ENCODE measurements at regions not wholly inside any gene's neighbourhood (a gene's known extent, or its start where the extent isn't known, plus 50 kb on each side); places are given as distances from the start of the nearest gene placed in this dataset.

DNA sequence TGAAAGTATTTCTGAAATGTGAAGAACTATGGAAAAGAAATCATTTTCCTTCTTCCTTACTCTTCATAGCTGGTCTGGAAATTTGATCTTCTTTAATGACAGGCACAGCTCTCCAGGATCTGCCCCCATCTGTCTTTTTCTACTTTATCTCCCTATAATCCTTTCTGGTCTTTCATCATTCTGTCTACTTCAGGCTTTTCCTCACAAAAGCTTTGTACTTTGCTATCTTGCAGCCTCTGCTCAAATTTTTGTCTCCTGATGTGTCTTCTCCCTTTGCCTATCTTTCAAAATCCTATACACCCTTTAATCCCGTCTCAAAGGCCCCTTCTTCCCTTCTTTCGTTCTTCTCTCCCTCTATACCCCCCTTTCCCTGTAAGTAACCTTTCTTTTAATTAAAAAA is 114.9 kb upstream of the ATP10B start:
- H3K4me1 ChIP-seq (ENCODE audit: insufficient read depth, low read length), result no peaks in the 10 kb centered on the region
- no peak overlapping the region for H2AFZ ChIP-seq (ENCODE audit: low read length)
- H4K20me1 ChIP-seq (ENCODE audit: insufficient read depth, low read length), result no peaks in the 10 kb centered on the region
- no peak for TF ChIP-seq CTCF (IDR thresholded peaks at IDR 0.05; ENCODE audit: extremely low read depth, low read depth, low read length)
- H3K27me3 ChIP-seq (ENCODE audit: insufficient read depth, low read length), result no peaks in the 10 kb centered on the region
- no peaks in the 10 kb centered on the region for H3K36me3 ChIP-seq (ENCODE audit: insufficient read depth, low read length)
- H3K79me2 ChIP-seq (ENCODE audit: insufficient read depth, low read length), result no peaks in the 10 kb centered on the region
- H3K9me3 ChIP-seq (ENCODE audit: low read depth, low read length), result no peaks in the 10 kb centered on the region
- no peak overlapping the region for H3K4me2 ChIP-seq (ENCODE audit: insufficient read depth, low read length)
- H3K27ac ChIP-seq (ENCODE audit: low read depth, low read length), result no peak overlapping the region
- no peak overlapping the region for H3K4me3 ChIP-seq (ENCODE audit: insufficient read depth, low read length)
- no peak for DNase-seq (ENCODE audit: insufficient read length, low spot score, missing footprints)

DNA sequence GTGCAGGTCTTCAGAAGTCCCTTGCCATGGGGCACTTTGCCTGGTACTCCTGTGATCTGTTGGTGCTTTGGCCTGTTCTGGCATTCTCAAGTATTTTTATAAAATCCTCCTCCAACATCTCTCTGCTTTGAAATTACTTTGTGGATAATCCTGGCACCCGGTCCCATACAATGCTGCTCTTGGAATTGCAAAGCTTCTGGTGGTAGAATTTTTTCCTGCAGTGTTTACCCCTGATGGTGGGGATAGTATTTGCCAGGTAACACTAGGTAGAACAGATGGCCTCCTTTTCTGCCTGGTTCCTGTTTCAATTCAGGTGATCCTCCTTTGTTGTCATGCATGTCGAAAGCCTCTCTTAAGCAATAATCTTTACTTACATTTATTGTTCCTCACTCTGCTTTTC is 109.8 kb upstream of the ATP10B start:
- no peak for TF ChIP-seq CTCF (IDR thresholded peaks at IDR 0.05; ENCODE audit: extremely low read depth, low read depth, low read length)
- no peaks in the 10 kb centered on the region for H3K9me3 ChIP-seq (ENCODE audit: low read depth, low read length)

GRCh38 chr5:160961038-160961437 is 109.0 kb upstream of the ATP10B start:
- no peaks in the 10 kb centered on the region for H3K9me3 ChIP-seq (ENCODE audit: low read depth, low read length)
- no peak overlapping the region for H2AFZ ChIP-seq (ENCODE audit: low read length)
- no peak overlapping the region for H3K27ac ChIP-seq (ENCODE audit: low read depth, low read length)
- no peak for TF ChIP-seq CTCF (IDR thresholded peaks at IDR 0.05; ENCODE audit: extremely low read depth, low read depth, low read length)
- no peak overlapping the region for H3K4me3 ChIP-seq (ENCODE audit: insufficient read depth, low read length)
- no peaks in the 10 kb centered on the region for H3K79me2 ChIP-seq (ENCODE audit: insufficient read depth, low read length)
- no peaks in the 10 kb centered on the region for H3K4me1 ChIP-seq (ENCODE audit: insufficient read depth, low read length)
- DNase-seq (ENCODE audit: insufficient read length, low spot score, missing footprints), result no peak
- H4K20me1 ChIP-seq (ENCODE audit: insufficient read depth, low read length), result no peaks in the 10 kb centered on the region
- H3K4me2 ChIP-seq (ENCODE audit: insufficient read depth, low read length), result no peak overlapping the region
- H3K36me3 ChIP-seq (ENCODE audit: insufficient read depth, low read length), result no peaks in the 10 kb centered on the region
- no peaks in the 10 kb centered on the region for H3K27me3 ChIP-seq (ENCODE audit: insufficient read depth, low read length)

More for the DNA sequence above, 109.8 kb upstream of the ATP10B start:
- H4K20me1 ChIP-seq (ENCODE audit: insufficient read depth, low read length), result no peaks in the 10 kb centered on the region
- no peak overlapping the region for H3K4me2 ChIP-seq (ENCODE audit: insufficient read depth, low read length)
- H3K27ac ChIP-seq (ENCODE audit: low read depth, low read length), result no peak overlapping the region
- H3K27me3 ChIP-seq (ENCODE audit: insufficient read depth, low read length), result no peaks in the 10 kb centered on the region
- no peak overlapping the region for H2AFZ ChIP-seq (ENCODE audit: low read length)
- no peaks in the 10 kb centered on the region for H3K36me3 ChIP-seq (ENCODE audit: insufficient read depth, low read length)
- H3K4me3 ChIP-seq (ENCODE audit: insufficient read depth, low read length), result no peak overlapping the region
- DNase-seq (ENCODE audit: insufficient read length, low spot score, missing footprints), result no peak
- no peaks in the 10 kb centered on the region for H3K79me2 ChIP-seq (ENCODE audit: insufficient read depth, low read length)
- H3K4me1 ChIP-seq (ENCODE audit: insufficient read depth, low read length), result no peaks in the 10 kb centered on the region

DNA sequence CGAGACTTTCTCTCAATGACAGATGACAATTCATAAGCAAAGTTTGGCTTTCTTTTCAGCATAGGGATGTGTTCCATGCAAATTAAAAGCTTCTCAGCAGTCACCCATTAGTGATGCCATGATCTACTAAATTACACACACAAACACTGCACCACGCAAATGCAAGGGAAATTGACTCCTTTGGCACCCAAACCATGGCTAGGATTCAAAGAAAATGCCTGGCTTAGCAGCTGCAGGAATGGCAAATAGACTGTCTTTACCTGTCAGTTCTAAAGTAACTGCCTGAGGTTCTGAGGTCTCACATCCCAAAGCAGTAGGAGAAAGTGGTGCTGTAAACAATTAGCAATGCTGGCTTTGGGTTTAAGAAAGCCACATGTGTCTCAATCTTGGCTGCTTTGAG is 108.6 kb upstream of the ATP10B start:
- no peak for TF ChIP-seq CTCF (IDR thresholded peaks at IDR 0.05; ENCODE audit: extremely low read depth, low read depth, low read length)
- H3K9me3 ChIP-seq (ENCODE audit: low read depth, low read length), result no peaks in the 10 kb centered on the region
- DNase-seq (ENCODE audit: insufficient read length, low spot score, missing footprints), result no peak

More for the DNA sequence above, 108.6 kb upstream of the ATP10B start:
- Histone ChIP-seq H2AFZ (ENCODE audit: low read length) (no peak overlapping the region), H3K79me2 (ENCODE audit: insufficient read depth, low read length) (no peaks in the 10 kb centered on the region), H3K36me3 (ENCODE audit: insufficient read depth, low read length) (no peaks in the 10 kb centered on the region), H3K27me3 (ENCODE audit: insufficient read depth, low read length) (no peaks in the 10 kb centered on the region), H4K20me1 (ENCODE audit: insufficient read depth, low read length) (no peaks in the 10 kb centered on the region), H3K4me2 (ENCODE audit: insufficient read depth, low read length) (no peak overlapping the region), H3K4me1 (ENCODE audit: insufficient read depth, low read length) (no peaks in the 10 kb centered on the region), H3K27ac (ENCODE audit: low read depth, low read length) (no peak overlapping the region), H3K4me3 (ENCODE audit: insufficient read depth, low read length) (no peak overlapping the region)

Measured in osteoblast (primary cell).